EH (cell line): ENCODE measurements at regions not wholly inside any gene's neighbourhood (a gene's known extent, or its start where the extent isn't known, plus 50 kb on each side); places are given as distances from the start of the nearest gene placed in this dataset.
A peak's percentile ranks its signal among the peaks of the same experiment; 100 is the strongest.

Experiments used
- DNase-seq: peaks from one replicate; pipeline ENCODE4 v3.0.0-alpha.2; 2015; ENCODE audit warnings: low read depth

- no peak for DNase-seq
These were observed 118.3 kb upstream of the ADAMTS18 start for GRCh38 chr16:77553130-77553529.

DNA sequence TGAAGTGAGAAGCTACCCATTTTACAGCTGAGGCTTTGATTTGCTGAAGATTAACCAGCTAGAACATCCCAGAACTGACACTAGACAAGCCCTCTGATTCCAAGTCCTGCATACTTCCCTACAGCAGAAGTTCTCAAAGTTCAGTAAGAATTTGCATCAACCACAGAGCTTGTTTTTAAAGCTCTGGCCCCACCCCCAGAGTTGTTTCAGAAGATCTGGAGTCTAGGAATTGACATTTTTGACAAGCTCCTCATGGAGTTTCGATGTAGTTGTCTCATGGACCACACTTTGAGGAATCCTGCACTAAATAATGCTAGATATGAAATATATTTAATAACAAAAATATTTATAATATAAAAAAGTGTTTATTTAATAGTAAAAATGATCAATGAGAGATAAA, 120.3 kb upstream of the ADAMTS18 start:
- no peak for DNase-seq

DNA sequence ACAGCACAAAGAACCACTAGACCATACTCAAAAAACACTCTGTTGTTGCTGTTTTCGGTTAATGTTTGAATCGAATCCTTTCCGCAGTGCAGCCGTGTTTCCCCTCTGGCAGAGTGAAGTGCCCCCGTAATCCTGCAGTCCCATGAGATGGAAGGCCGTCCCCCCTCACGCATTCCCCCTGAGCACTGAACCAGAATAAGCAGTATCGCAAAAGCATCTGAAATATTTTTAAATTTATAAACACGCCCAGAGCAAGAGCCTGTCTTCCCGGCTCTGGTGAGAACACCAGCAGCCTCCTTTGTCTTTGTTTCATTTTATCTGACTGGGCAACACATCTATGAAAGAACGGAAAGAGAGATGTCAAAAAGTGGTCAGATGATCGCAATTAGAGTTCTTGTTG, 121.0 kb upstream of the ADAMTS18 start:
- no peak for DNase-seq

GRCh38 chr16:77556201-77556873, 121.5 kb upstream of the ADAMTS18 start:
- DNase-seq, result no peak

GRCh38 chr16:77557385-77557784, 122.6 kb upstream of the ADAMTS18 start:
- DNase-seq, result no peak

GRCh38 chr16:77558786-77559185, 124.0 kb upstream of the ADAMTS18 start:
- no peak for DNase-seq

DNA sequence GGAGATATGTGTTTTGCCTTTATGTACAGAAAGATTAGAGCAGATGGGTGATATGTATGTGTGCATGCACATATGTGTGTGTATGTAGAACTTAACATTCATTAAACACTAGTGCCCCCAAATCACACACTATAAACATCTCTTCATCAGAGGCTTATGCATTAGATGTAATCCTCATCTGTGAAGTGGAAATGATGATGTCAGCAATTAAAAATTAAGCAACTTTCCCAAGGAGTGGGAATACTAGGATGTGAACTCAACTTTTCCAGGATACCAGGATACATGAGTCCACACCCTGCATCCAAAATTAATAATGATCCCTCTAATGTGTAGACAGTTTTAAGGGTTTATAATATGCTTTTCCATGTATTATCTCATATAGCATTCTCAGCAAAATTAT, 127.7 kb upstream of the ADAMTS18 start:
- DNase-seq, result no peak

GRCh38 chr16:77564791-77565390, 130.1 kb upstream of the ADAMTS18 start:
- DNase-seq, result peak; percentile 34

- DNase-seq, result no peak
These were observed 134.6 kb upstream of the ADAMTS18 start for GRCh38 chr16:77569406-77569805.

GRCh38 chr16:77570574-77570973, 135.7 kb upstream of the ADAMTS18 start:
- DNase-seq, result no peak

- no peak for DNase-seq
These were observed 136.5 kb upstream of the ADAMTS18 start for GRCh38 chr16:77571115-77571862.

- DNase-seq, result no peak
These were observed 140.2 kb upstream of the ADAMTS18 start for GRCh38 chr16:77574867-77575624.

- no peak for DNase-seq
These were observed 142.9 kb upstream of the NUDT7 start for GRCh38 chr16:77579351-77579891.

DNA sequence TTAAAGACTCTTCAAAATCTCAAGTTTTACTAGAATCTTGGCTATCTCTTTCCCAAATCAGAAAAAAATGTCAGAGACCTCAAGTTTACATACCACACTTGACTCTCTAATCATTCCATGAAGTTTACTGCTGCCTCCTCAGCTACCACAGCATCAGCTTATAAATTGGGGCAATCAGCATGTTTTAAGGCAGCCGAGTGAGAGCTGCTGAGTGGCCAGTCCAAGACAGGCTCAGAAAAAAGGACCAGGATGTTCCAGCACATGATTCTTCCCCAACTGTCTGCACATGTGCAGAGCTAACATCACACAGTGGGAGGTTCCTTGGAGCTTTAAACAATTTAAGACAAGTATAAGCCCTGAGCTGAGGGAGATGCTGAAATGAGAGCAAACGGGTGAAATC, 140.6 kb upstream of the NUDT7 start:
- peak; percentile 50 for DNase-seq

GRCh38 chr16:77584205-77584859, 138.0 kb upstream of the NUDT7 start:
- DNase-seq, result peak; percentile 63

DNA sequence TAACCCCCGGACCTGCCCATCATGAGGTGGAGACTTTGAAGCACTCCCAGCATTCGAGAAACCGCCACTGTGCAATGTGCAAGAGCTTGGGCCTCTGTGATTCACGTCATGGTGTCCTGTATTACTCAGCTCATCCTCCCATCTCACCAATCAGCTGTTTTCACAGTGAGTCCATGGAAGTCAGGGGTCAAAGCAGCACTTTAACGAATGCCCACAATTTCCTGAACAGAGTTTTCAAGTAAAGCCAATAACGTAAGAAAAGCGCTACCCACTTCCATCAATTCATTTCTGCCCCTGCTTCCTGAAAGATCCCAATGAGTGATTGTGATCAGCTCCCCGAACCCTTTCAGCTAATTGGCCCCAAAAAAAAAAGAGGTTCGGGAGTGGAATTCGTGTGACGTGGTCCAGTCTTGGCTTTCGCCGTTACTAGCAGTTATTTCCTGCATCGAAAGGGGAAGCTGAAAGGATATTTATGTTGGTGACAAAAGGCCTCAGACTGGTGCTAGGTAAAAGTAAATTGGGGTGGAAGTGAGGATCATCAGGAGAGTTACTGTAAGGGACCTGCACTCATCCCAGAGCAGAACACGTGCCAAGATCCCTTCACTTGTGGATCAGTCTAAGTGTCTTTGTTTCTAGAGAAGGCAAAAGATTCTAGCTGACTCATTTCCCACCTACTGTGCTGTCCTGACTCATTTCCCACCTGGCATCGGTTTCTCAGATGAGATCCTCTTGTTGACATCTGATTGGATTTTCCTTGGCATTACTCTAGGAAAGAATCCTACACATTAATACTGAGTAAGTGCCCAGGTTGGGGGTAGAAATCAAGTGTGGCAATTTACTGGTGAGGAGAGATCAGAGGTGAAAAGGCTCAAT, 136.7 kb upstream of the NUDT7 start:
- DNase-seq, result peak; percentile 5

DNA sequence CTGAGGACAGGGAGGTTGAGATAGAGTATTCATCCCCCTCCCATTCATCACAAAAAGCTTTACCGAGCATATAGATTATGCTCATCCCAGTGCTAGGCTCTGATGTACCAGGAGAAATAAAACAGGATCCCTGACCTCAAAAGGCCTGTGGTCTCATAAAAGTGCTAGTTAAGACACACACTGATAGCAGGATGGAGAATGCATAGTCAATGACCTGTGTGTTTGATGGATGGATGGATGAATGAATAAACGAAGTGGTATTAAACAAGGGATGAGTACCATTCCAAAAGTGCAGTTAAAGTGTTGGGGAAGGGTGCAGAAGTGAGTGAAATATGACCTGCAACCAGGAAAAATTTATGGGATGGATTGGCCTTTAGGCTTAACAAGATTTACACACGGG, 133.9 kb upstream of the NUDT7 start:
- no peak for DNase-seq

GRCh38 chr16:77589071-77589765, 133.1 kb upstream of the NUDT7 start:
- no peak for DNase-seq

DNA sequence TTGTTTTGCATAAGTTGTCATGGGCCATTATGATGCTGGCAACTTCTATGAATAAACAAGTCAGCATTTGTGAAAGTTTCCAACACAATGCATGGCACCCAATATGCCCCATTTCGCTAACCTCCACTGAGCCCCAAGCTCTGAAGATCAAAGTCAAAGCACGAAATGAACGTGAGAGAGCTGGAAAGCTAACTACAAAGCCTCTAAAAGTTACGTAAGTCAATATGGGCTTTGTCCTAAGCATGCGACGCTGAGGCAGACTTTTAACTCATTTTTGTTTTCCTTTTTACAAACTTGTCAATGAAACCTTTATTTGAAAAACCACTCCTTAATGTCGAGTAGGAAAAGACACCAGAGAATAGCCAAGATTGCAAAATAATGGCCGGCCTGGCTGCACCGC, 131.6 kb upstream of the NUDT7 start:
- DNase-seq, result no peak

DNA sequence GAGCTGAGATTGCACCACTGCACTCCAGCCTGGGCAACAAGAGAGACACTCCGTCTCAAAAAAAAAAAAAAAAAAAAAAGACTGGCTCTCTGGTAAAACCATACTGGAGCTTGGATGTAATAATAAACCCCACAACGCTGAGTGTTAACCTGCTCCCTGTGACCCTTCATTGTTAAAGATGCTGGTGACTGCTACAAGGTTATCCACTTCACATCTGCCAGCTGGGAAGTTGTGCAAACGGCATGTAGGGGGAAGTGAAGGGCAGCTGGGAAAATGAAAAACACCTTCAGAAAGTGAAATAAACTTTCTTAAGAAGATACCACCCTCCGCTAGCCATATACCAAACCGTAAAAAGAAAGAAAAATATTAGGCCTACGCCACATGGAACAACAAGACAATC, 131.0 kb upstream of the NUDT7 start:
- DNase-seq, result no peak
